GM23338 (cell line): ENCODE measurements at regions not wholly inside any gene's neighbourhood (a gene's known extent, or its start where the extent isn't known, plus 50 kb on each side); places are given as distances from the start of the nearest gene placed in this dataset.

ENCODE experiments used
- CTCF ChIP-seq, 2 experiments: fragments of 200-600 bp in 1 of 2; sonication (generic) in 1 of 2; conservative IDR thresholded peaks; 2 replicates each; pipeline versions ENCODE4 v1.5.1 to v1.6.1; 2016 to 2017; ENCODE audit warnings: antibody characterized with exemption in 2 of 2, low read depth in 2 of 2, mild to moderate bottlenecking in 2 of 2, moderate library complexity in 1 of 2
- ETS1 ChIP-seq: IDR thresholded peaks from 2 replicates; pipeline ENCODE4 v1.6.1; 2016; ENCODE audit warnings: antibody characterized with exemption
- EZH2 ChIP-seq: fragments of 200-600 bp; sonication (generic); IDR thresholded peaks from one replicate; pipeline ENCODE4 v1.8.0; 2017; ENCODE audit warnings: antibody characterized with exemption, mild to moderate bottlenecking, low read depth; ENCODE audit not compliant: unreplicated experiment
- POLR2AphosphoS5 ChIP-seq: IDR thresholded peaks from 2 replicates; pipeline ENCODE4 v1.6.1; 2016; ENCODE audit warnings: antibody characterized with exemption, low read depth
- REST ChIP-seq: IDR thresholded peaks from one replicate; pipeline ENCODE4 v1.6.1; 2018; ENCODE audit warnings: antibody characterized with exemption; ENCODE audit not compliant: unreplicated experiment

- TF ChIP-seq CTCF (conservative IDR thresholded peaks at IDR 0.05; ENCODE audit: low read depth in 2 of 2) (no peak), EZH2 (no peak), POLR2AphosphoS5 (no peak), REST (no peak), ETS1 (no peak)
Measured at GRCh38 chr15:25985165-25985564, 122.0 kb upstream of the ATP10A start.
